A549 (cell line): ENCODE measurements at regions not wholly inside any gene's neighbourhood (a gene's known extent, or its start where the extent isn't known, plus 50 kb on each side); places are given as distances from the start of the nearest gene placed in this dataset.

Experiments
- ATAC-seq, 2 experiments: fragments of 200-7000 bp in 1 of 2; fragments of >200 bp in 1 of 2; cut with Nextera tagmentation in 1 of 2; cut with Tn5 transposase in 1 of 2; 3 replicates each; pipeline versions ENCODE4 v1.8.0 to v1.9.1; 2018 to 2020; ENCODE audit warnings: mild to moderate bottlenecking in 1 of 2, moderate library complexity in 1 of 2
- CTCF ChIA-PET: fragments of 300-600 bp; sonication (Branson Sonifier 250); formaldehyde crosslinking; extraction: SDS; loops from one replicate; lab custom pipeline; 2021; ENCODE audit warnings: antibody characterized with exemption, inconsistent platforms; lab: Yijun Ruan, JAX
- POLR2A ChIA-PET: fragments of 350-600 bp; formaldehyde crosslinking; extraction: SDS; loops from one replicate; lab custom pipeline; 2021; ENCODE audit warnings: antibody characterized with exemption, inconsistent platforms; lab: Yijun Ruan, JAX
- DNase-seq, 2 experiments: peaks; one replicate each; pipeline versions ENCODE4 v3.0.0 to v3.0.0-alpha.2; 2011 to 2016; ENCODE audit warnings: low read depth in 1 of 2, low spot score in 1 of 2
- FAIRE-seq: peaks from 2 replicates; lab custom pipeline; 2011; peaks lifted over from hg19 to GRCh38; lab: Jason Lieb, UNC
- H3K27ac ChIP-seq, 2 experiments: fragments of >200 bp; sonication (Bioruptor Twin); formaldehyde crosslinking; 3 replicates each; pipeline ENCODE4 v1.5.1; 2016 to 2017
- H3K4me1 ChIP-seq: fragments of >200 bp; sonication (Bioruptor Twin); formaldehyde crosslinking; 3 replicates; pipeline ENCODE4 v1.6.1; 2016
- H3K4me2 ChIP-seq: fragments of >200 bp; sonication (Bioruptor Twin); formaldehyde crosslinking; 3 replicates; pipeline ENCODE4 v1.6.1; 2016
- H3K4me3 ChIP-seq: fragments of >200 bp; sonication (Bioruptor Twin); formaldehyde crosslinking; 3 replicates; pipeline ENCODE4 v1.5.1; 2016
- H3K9me3 ChIP-seq: fragments of >200 bp; sonication (Bioruptor Twin); formaldehyde crosslinking; 3 replicates; pipeline ENCODE4 v1.6.1; 2016
- BHLHE40 ChIP-seq: IDR thresholded peaks from 2 replicates; pipeline ENCODE4 v1.6.1; 2012; ENCODE audit warnings: low read depth, low read length, inconsistent platforms
- CBX2 ChIP-seq: fragments of 200-600 bp; sonication (generic); IDR thresholded peaks from 2 replicates; pipeline ENCODE4 v1.6.1; 2016; ENCODE audit warnings: low read depth, mild to moderate bottlenecking, borderline replicate concordance
- CHD2 ChIP-seq: fragments of 150-350 bp; IDR thresholded peaks from 2 replicates; pipeline ENCODE4 v1.6.1; 2014; ENCODE audit warnings: low read length; ENCODE audit not compliant: partially characterized antibody
- CHD4 ChIP-seq: fragments of 200-600 bp; sonication (generic); IDR thresholded peaks from 2 replicates; pipeline ENCODE4 v1.6.1; 2016; ENCODE audit warnings: antibody characterized with exemption, mild to moderate bottlenecking, borderline replicate concordance
- EP300 ChIP-seq, 2 experiments: fragments of >200 bp; sonication (Bioruptor Twin); formaldehyde crosslinking; IDR thresholded peaks; 2 replicates in 1 of 2; 3 replicates in 1 of 2; pipeline ENCODE4 v1.6.1; 2016 to 2017
- ESRRA ChIP-seq: fragments of 150-350 bp; IDR thresholded peaks from 2 replicates; pipeline ENCODE4 v1.6.1; 2014; ENCODE audit warnings: mild to moderate bottlenecking, low read length, borderline replicate concordance
- FOSB ChIP-seq: fragments of 250-450 bp; sonication (Bioruptor Pico); IDR thresholded peaks from 2 replicates; pipeline ENCODE4 v1.5.0; 2020; ENCODE audit warnings: mild to moderate bottlenecking, moderate library complexity
- HDAC2 ChIP-seq: fragments of 200-600 bp; sonication (generic); IDR thresholded peaks from 2 replicates; pipeline ENCODE4 v1.6.1; 2016
- HEYL ChIP-seq: fragments of 250-450 bp; sonication (Bioruptor Pico); IDR thresholded peaks from 2 replicates; pipeline ENCODE4 v1.8.0; 2021; ENCODE audit warnings: mild to moderate bottlenecking, moderate library complexity
- HOXA7 ChIP-seq: fragments of 250-450 bp; sonication (Bioruptor Pico); IDR thresholded peaks from 2 replicates; pipeline ENCODE4 v1.5.0; 2020; ENCODE audit warnings: mild to moderate bottlenecking, moderate library complexity
- HOXB13 ChIP-seq: fragments of 250-450 bp; sonication (Bioruptor Pico); IDR thresholded peaks from 2 replicates; pipeline ENCODE4 v1.5.0; 2020; ENCODE audit warnings: low read depth, mild to moderate bottlenecking, moderate library complexity
- KDM1A ChIP-seq: fragments of 200-600 bp; sonication (generic); IDR thresholded peaks from 2 replicates; pipeline ENCODE4 v1.6.1; 2016; ENCODE audit warnings: low read depth, mild to moderate bottlenecking
- MYC ChIP-seq: IDR thresholded peaks from 2 replicates; pipeline ENCODE4 v1.6.1; 2012; ENCODE audit warnings: mild to moderate bottlenecking, inconsistent platforms, low read length, improper control_type of control experiment, borderline replicate concordance
- NFE2L2 ChIP-seq: fragments of 150-350 bp; conservative IDR thresholded peaks from 2 replicates; pipeline ENCODE4 v1.6.1; 2014; ENCODE audit warnings: low read length
- NPAS2 ChIP-seq: fragments of 250-450 bp; sonication (Bioruptor Pico); IDR thresholded peaks from 2 replicates; pipeline ENCODE4 v1.8.0; 2022; ENCODE audit warnings: mild to moderate bottlenecking, moderate library complexity, borderline replicate concordance
- NR3C1 ChIP-seq: fragments of >200 bp; sonication (Bioruptor Twin); formaldehyde crosslinking; IDR thresholded peaks from 3 replicates; pipeline ENCODE4 v1.6.1; 2017
- PBX3 ChIP-seq: IDR thresholded peaks from 2 replicates; pipeline ENCODE4 v1.6.1; 2012
- PHF8 ChIP-seq: fragments of 200-600 bp; sonication (generic); IDR thresholded peaks from 2 replicates; pipeline ENCODE4 v1.6.1; 2016; ENCODE audit warnings: low read depth, mild to moderate bottlenecking, antibody characterized with exemption, moderate library complexity, borderline replicate concordance
- RFX5 ChIP-seq: fragments of 450-650 bp; IDR thresholded peaks from 2 replicates; pipeline ENCODE4 v1.7.1; 2014; ENCODE audit warnings: antibody characterized with exemption, mild to moderate bottlenecking, moderate library complexity
- USF2 ChIP-seq: fragments of 450-650 bp; IDR thresholded peaks from 2 replicates; pipeline ENCODE4 v1.6.1; 2014; ENCODE audit warnings: antibody characterized with exemption
- ZC3H11A ChIP-seq: fragments of 450-650 bp; IDR thresholded peaks from 2 replicates; pipeline ENCODE4 v1.6.1; 2014; ENCODE audit warnings: antibody characterized with exemption, mild to moderate bottlenecking
- ZFP36 ChIP-seq: fragments of 450-650 bp; IDR thresholded peaks from 2 replicates; pipeline ENCODE4 v1.6.1; 2014; ENCODE audit warnings: borderline replicate concordance; ENCODE audit not compliant: partially characterized antibody
- WGBS: methylation state at CpG from one replicate; pipeline ENCODE4 v1.1.6; 2017; ENCODE audit errors: missing lambda C conversion rate; 5-methylcytosine and 5-hydroxymethylcytosine counted together
- TF ChIP-seq, protein P1 (sequence below): fragments of >200 bp; sonication (Bioruptor Twin); formaldehyde crosslinking; IDR thresholded peaks from 3 replicates; pipeline ENCODE4 v1.5.1; 2016
- TF ChIP-seq, protein P2 (sequence below): fragments of 250-450 bp; sonication (Bioruptor Pico); IDR thresholded peaks from 2 replicates; pipeline ENCODE4 v1.5.0; 2020; ENCODE audit warnings: low read depth, mild to moderate bottlenecking, moderate library complexity

DNA sequence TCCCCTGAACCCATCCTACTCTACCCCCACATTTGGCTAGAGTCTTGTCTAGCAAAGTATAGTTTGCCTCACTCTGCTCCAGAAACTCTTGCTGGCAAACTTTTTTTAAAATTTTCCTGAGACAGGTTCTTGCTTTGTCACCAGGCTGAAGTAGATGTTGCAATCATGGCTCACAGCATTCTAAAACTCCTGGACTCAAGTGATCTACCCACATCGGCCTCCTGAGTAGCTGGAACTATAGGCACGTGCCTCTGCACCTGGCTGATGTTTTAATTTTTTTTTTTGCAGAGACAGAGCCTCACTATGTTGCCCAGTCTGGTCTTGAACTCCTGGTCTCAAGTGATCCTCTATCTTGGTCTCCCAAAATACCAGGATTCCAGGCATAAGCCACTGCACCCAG lies 175.8 kb upstream of the FBXL17 start:
- FAIRE-seq (no peak), ATAC-seq (no peak), DNase-seq (no peak)
- WGBS = 14% methylated on average over 2 of the region's 2 CpGs
- no peak overlapping the region for H3K27ac ChIP-seq
- CTCF ChIA-PET = no interaction called here
- H3K9me3 ChIP-seq = no peaks in the 10 kb centered on the region
- no peak overlapping the region for H3K4me2 ChIP-seq
- no peak for TF ChIP-seq PHF8
- no peak for TF ChIP-seq NFE2L2
- H3K4me3 ChIP-seq = no peak overlapping the region
- POLR2A ChIA-PET = no interaction called here
- no peaks in the 10 kb centered on the region for H3K4me1 ChIP-seq

GRCh38 chr5:108556441-108557145 lies 174.7 kb upstream of the FBXL17 start:
- CTCF ChIA-PET = no interaction called here
- FAIRE-seq (no peak), DNase-seq (no peak), ATAC-seq (no peak)
- 27% methylated on average over 5 of the region's 5 CpGs for WGBS
- H3K4me3 ChIP-seq = no peak overlapping the region
- POLR2A ChIA-PET = no interaction called here
- TF ChIP-seq NR3C1 (no peak), HOXB13 (no peak), USF2 (no peak), HEYL (CRISPR knock-in tag) (no peak), PHF8 (no peak), HOXA7 (CRISPR knock-in tag) (no peak), MYC (no peak), NFE2L2 (no peak), ZFP36 (no peak)
- no peaks in the 10 kb centered on the region for H3K4me1 ChIP-seq
- no peak overlapping the region for H3K27ac ChIP-seq
- no peaks in the 10 kb centered on the region for H3K9me3 ChIP-seq
- no peak overlapping the region for H3K4me2 ChIP-seq

- no peak for DNase-seq
- FAIRE-seq = no peak
- CTCF ChIA-PET = no interaction called here
These were observed 167.0 kb upstream of the FBXL17 start for GRCh38 chr5:108548684-108549596.

GRCh38 chr5:108546939-108547338 lies 165.0 kb upstream of the FBXL17 start:
- FAIRE-seq (no peak), ATAC-seq (no peak)
- CTCF ChIA-PET = no interaction called here
- no peak overlapping the region for H3K27ac ChIP-seq
- H3K9me3 ChIP-seq = no peaks in the 10 kb centered on the region
- POLR2A ChIA-PET = no interaction called here
- WGBS = 42% methylated on average over 6 of the region's 6 CpGs
- no peak overlapping the region for H3K4me3 ChIP-seq
- no peak overlapping the region for H3K4me2 ChIP-seq
- TF ChIP-seq, protein P1, sequence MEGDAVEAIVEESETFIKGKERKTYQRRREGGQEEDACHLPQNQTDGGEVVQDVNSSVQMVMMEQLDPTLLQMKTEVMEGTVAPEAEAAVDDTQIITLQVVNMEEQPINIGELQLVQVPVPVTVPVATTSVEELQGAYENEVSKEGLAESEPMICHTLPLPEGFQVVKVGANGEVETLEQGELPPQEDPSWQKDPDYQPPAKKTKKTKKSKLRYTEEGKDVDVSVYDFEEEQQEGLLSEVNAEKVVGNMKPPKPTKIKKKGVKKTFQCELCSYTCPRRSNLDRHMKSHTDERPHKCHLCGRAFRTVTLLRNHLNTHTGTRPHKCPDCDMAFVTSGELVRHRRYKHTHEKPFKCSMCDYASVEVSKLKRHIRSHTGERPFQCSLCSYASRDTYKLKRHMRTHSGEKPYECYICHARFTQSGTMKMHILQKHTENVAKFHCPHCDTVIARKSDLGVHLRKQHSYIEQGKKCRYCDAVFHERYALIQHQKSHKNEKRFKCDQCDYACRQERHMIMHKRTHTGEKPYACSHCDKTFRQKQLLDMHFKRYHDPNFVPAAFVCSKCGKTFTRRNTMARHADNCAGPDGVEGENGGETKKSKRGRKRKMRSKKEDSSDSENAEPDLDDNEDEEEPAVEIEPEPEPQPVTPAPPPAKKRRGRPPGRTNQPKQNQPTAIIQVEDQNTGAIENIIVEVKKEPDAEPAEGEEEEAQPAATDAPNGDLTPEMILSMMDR = no peak
- TF ChIP-seq CHD4 = no peak
- no peak for TF ChIP-seq CHD2
- no peak for TF ChIP-seq USF2
- no peak for TF ChIP-seq ZC3H11A
- TF ChIP-seq FOSB = no peak
- TF ChIP-seq RFX5 = no peak
- TF ChIP-seq PBX3 = no peak
- TF ChIP-seq, all 56 proteins: peak for 0
- no peaks in the 10 kb centered on the region for H3K4me1 ChIP-seq
- no peak for DNase-seq

More at GRCh38 chr5:108548684-108549596, 167.0 kb upstream of the FBXL17 start:
- no peaks in the 10 kb centered on the region for H3K9me3 ChIP-seq
- no peak overlapping the region for H3K4me2 ChIP-seq
- TF ChIP-seq ZC3H11A (no peak), ZFP36 (no peak), NPAS2 (no peak), ESRRA (no peak), KDM1A (no peak), EP300 (IDR thresholded peaks at IDR 0.05) (no peak), RFX5 (no peak), HDAC2 (no peak), CBX2 (no peak), BHLHE40 (no peak)
- TF ChIP-seq, protein P2, sequence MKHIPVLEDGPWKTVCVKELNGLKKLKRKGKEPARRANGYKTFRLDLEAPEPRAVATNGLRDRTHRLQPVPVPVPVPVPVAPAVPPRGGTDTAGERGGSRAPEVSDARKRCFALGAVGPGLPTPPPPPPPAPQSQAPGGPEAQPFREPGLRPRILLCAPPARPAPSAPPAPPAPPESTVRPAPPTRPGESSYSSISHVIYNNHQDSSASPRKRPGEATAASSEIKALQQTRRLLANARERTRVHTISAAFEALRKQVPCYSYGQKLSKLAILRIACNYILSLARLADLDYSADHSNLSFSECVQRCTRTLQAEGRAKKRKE (CRISPR knock-in tag) = no peak
- TF ChIP-seq, all 56 proteins: peak for 0
- Histone ChIP-seq H3K4me3 (no peak overlapping the region), H3K27ac (no peak overlapping the region), H3K4me1 (no peaks in the 10 kb centered on the region)
- POLR2A ChIA-PET = no interaction called here
- no peak for ATAC-seq
- WGBS = 27% methylated on average over 10 of the region's 10 CpGs
